Common myeloid progenitor, CD34-positive (primary cell): ENCODE measurements at regions not wholly inside any gene's neighbourhood (a gene's known extent, or its start where the extent isn't known, plus 50 kb on each side); places are given as distances from the start of the nearest gene placed in this dataset.
"Not testable (repeated sequence)": the region's sequence is repeated elsewhere in the genome, so short reads cannot be mapped to it uniquely, and the experiment has no call there.

Source experiments
- CTCF ChIA-PET: fragments of 350-600 bp; sonication (Branson Sonifier 250); formaldehyde crosslinking; loops from one replicate; lab custom pipeline; 2021; ENCODE audit warnings: antibody characterized with exemption; lab: Charles Lee
- POLR2A ChIA-PET: fragments of 350-600 bp; sonication (Branson Sonifier 250); formaldehyde crosslinking; loops from one replicate; lab custom pipeline; 2021; ENCODE audit warnings: antibody characterized with exemption; lab: Charles Lee
- DNase-seq, 3 donors: peaks; one replicate each; pipeline versions ENCODE4 v3.0.0 to v3.0.0-alpha.2; 2013
- H3K27ac ChIP-seq, 2 experiments: 1 replicate in 1 of 2; 2 replicates in 1 of 2; pipeline ENCODE4 v1.7.0; 2013; ENCODE audit warnings: inconsistent platforms in 2 of 2, low read length in 2 of 2, mild to moderate bottlenecking in 2 of 2, low read depth in 1 of 2, moderate library complexity in 1 of 2; ENCODE audit not compliant: severe bottlenecking in 2 of 2, insufficient read depth in 1 of 2, poor library complexity in 1 of 2
- H3K27me3 ChIP-seq, 5 experiments: replicated peaks in 2 of 5; 1 replicate in 3 of 5; 2 replicates in 2 of 5; pipeline versions ENCODE4 v1.6.1 to v1.7.0; 2013; ENCODE audit warnings: low read length in 4 of 5, mild to moderate bottlenecking in 2 of 5, moderate library complexity in 2 of 5, inconsistent platforms in 1 of 5; ENCODE audit not compliant: insufficient read depth in 5 of 5, control insufficient read depth in 4 of 5
- H3K36me3 ChIP-seq, 4 experiments: 1 replicate in 2 of 4; 2 replicates in 2 of 4; pipeline versions ENCODE4 v1.6.1 to v1.7.0; 2013; ENCODE audit warnings: low read length in 3 of 4, control low read depth in 1 of 4, mild to moderate bottlenecking in 1 of 4; ENCODE audit not compliant: control insufficient read depth in 4 of 4, insufficient read depth in 4 of 4
- H3K4me1 ChIP-seq, 4 experiments: 1 replicate in 3 of 4; 2 replicates in 1 of 4; pipeline versions ENCODE4 v1.6.1 to v1.7.1; 2013; ENCODE audit warnings: low read length in 3 of 4, mild to moderate bottlenecking in 3 of 4, control low read depth in 1 of 4, inconsistent platforms in 1 of 4, moderate library complexity in 1 of 4; ENCODE audit not compliant: control insufficient read depth in 4 of 4, insufficient read depth in 4 of 4; ENCODE audit errors: control extremely low read depth in 1 of 4
- H3K4me3 ChIP-seq, 7 experiments: 1 replicate in 4 of 7; 2 replicates in 3 of 7; pipeline versions ENCODE4 v1.5.1 to v1.7.0; 2013; ENCODE audit warnings: mild to moderate bottlenecking in 7 of 7, low read length in 6 of 7, moderate library complexity in 6 of 7, inconsistent platforms in 2 of 7, low read depth in 2 of 7, control low read depth in 1 of 7; ENCODE audit not compliant: insufficient read depth in 4 of 7, control insufficient read depth in 1 of 7; ENCODE audit errors: extremely low read depth in 1 of 7
- H3K9me3 ChIP-seq, 5 experiments: 1 replicate in 4 of 5; 2 replicates in 1 of 5; pipeline versions ENCODE4 v1.6.1 to v1.7.1; 2013; ENCODE audit warnings: low read length in 4 of 5, mild to moderate bottlenecking in 2 of 5, inconsistent platforms in 1 of 5, low read depth in 1 of 5, moderate library complexity in 1 of 5; ENCODE audit not compliant: control insufficient read depth in 4 of 5, insufficient read depth in 2 of 5; ENCODE audit errors: control extremely low read depth in 1 of 5
- WGBS: methylation state at CpG from one replicate; pipeline ENCODE4 v1.1.5; 2013; ENCODE audit not compliant: insufficient coverage; 5-methylcytosine and 5-hydroxymethylcytosine counted together

- ChIA-PET CTCF (no interaction called here), POLR2A (no interaction called here)
- Histone ChIP-seq H3K4me3 (no peak overlapping the region), H3K9me3 (no peaks in the 10 kb centered on the region), H3K27ac (no peak overlapping the region), H3K4me1 (peaks cover 0 to 6% (median 2%) of the 10 kb centered on the region in 4 experiments), H3K36me3 (no peaks in the 10 kb centered on the region), H3K27me3 (no peaks in the 10 kb centered on the region)
- DNase-seq, result no peak
- WGBS, result 94% methylated on average over 6 of the region's 7 CpGs
These were observed 129.2 kb upstream of the MAN2A1 start for GRCh38 chr5:109560554-109560953.

DNA sequence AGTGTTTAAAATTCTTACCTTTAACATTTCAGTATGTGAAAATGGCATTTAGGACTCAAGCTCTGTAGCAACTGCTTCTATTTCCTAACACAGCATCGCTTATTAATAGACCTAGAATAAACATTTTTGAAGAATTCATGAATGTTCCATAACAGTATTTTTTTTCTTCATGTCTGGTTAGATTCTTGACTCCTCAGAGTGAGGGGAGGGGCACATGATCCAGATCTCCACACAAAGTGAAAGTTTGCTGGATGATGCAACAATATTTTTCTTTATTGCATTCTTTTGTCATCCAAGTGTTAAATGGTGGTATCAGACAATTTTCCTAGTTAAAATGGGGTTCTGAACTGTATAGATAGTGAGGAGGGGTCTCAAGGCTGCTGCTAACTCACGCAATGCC is 130.8 kb upstream of the MAN2A1 start:
- H3K27me3 ChIP-seq, result no peaks in the 10 kb centered on the region
- CTCF ChIA-PET, result no interaction called here

DNA sequence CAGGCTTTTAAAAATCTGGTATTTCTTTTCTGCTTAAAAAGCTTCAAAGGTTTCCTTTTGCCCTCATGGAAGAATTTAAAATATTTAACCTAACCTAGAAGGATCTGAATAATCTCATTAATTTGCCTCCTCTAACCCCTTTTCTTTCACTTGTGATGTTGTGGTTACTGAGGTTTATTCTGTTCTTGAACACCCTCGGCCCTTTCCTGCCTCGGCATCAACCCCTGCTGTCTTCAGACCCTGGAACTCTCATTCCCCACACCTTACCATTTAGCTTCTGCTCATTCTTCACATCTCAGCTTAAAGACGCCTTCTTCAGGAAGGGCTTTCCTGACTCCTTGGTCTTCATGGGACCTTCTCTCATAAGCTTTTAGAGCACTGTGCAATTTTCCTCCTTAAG is 131.4 kb upstream of the MAN2A1 start:
- ChIA-PET POLR2A (no interaction called here), CTCF (no interaction called here)
- WGBS, result 0% methylated on average over 1 of the region's 3 CpGs
- H3K4me1 ChIP-seq, result peaks cover 0 to 6% (median 2%) of the 10 kb centered on the region in 4 experiments
- H3K27me3 ChIP-seq, result no peaks in the 10 kb centered on the region
- DNase-seq, result peak in 2 of 3 donors; percentile 21 to 38
- no peaks in the 10 kb centered on the region for H3K36me3 ChIP-seq
- no peak overlapping the region for H3K27ac ChIP-seq
- H3K9me3 ChIP-seq, result no peaks in the 10 kb centered on the region
- H3K4me3 ChIP-seq, result no peak overlapping the region

More for the DNA sequence above, 130.8 kb upstream of the MAN2A1 start:
- Histone ChIP-seq H3K4me1 (peaks cover 0 to 6% (median 2%) of the 10 kb centered on the region in 4 experiments), H3K4me3 (no peak overlapping the region), H3K27ac (no peak overlapping the region), H3K9me3 (no peaks in the 10 kb centered on the region), H3K36me3 (no peaks in the 10 kb centered on the region)
- WGBS, result 100% methylated on average over 1 of the region's 2 CpGs
- POLR2A ChIA-PET, result no interaction called here
- DNase-seq, result peak in 2 of 3 donors; percentile 13 to 23

- POLR2A ChIA-PET, result no interaction called here
- Histone ChIP-seq H3K36me3 (no peaks in the 10 kb centered on the region), H3K27me3 (no peaks in the 10 kb centered on the region), H3K27ac (no peak overlapping the region), H3K4me3 (no peak overlapping the region), H3K4me1 (peaks cover 0 to 6% (median 2%) of the 10 kb centered on the region in 4 experiments), H3K9me3 (peaks cover 0 to 7% (median 0%) of the 10 kb centered on the region in 5 experiments)
- no CpG with 5 or more reads among the region's 1 CpG for WGBS
- CTCF ChIA-PET, result no interaction called here
- DNase-seq, result no peak
These were observed 135.9 kb upstream of the MAN2A1 start for GRCh38 chr5:109553846-109554245.

GRCh38 chr5:109551234-109551633 is 138.5 kb upstream of the MAN2A1 start:
- H3K4me3 ChIP-seq, H3K36me3 ChIP-seq, H3K4me1 ChIP-seq, POLR2A ChIA-PET, CTCF ChIA-PET, H3K27me3 ChIP-seq, H3K27ac ChIP-seq, DNase-seq, H3K9me3 ChIP-seq: not testable (repeated sequence)
- 94% methylated on average over 4 of the region's 4 CpGs for WGBS

GRCh38 chr5:109550077-109550476 is 139.7 kb upstream of the MAN2A1 start:
- WGBS, result no CpG with 5 or more reads among the region's 1 CpG
- CTCF ChIA-PET, result no interaction called here
- H3K4me1 ChIP-seq, result no peaks in the 10 kb centered on the region

DNA sequence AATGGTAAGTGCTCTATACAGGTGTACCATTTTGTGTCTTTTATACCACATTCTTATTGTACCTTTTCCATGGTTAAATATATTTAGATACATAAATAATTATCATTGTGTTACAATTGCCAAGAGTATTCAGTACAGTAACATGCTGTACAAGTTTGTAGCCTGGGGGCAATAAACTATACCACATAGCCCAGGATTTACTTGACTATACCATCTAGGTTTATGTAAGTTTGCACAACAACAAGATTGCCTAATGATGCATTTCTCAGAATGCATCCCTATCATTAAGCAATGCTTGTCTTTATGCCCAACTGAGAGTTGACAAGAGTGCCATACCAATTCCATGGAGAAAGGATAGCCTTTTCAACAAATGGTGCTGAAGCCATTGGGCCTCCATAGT is 136.7 kb upstream of the PJA2 start:
- no peak for DNase-seq
- H3K4me3 ChIP-seq, result no peak overlapping the region
- H3K4me1 ChIP-seq, result no peaks in the 10 kb centered on the region
- ChIA-PET CTCF (no interaction called here), POLR2A (no interaction called here)
- no peaks in the 10 kb centered on the region for H3K36me3 ChIP-seq
- peaks cover 0 to 4% (median 0%) of the 10 kb centered on the region in 5 experiments for H3K9me3 ChIP-seq
- H3K27ac ChIP-seq, result no peak overlapping the region
- no peaks in the 10 kb centered on the region for H3K27me3 ChIP-seq

More at GRCh38 chr5:109550077-109550476, 139.7 kb upstream of the MAN2A1 start:
- no peak overlapping the region for H3K4me3 ChIP-seq
- no peaks in the 10 kb centered on the region for H3K36me3 ChIP-seq
- no peak overlapping the region for H3K27ac ChIP-seq
- no peaks in the 10 kb centered on the region for H3K27me3 ChIP-seq
- no peak for DNase-seq
- peaks cover 0 to 7% (median 0%) of the 10 kb centered on the region in 5 experiments for H3K9me3 ChIP-seq
- POLR2A ChIA-PET, result no interaction called here
